ENCODE measurements at regions not wholly inside any gene's neighbourhood (a gene's known extent, or its start where the extent isn't known, plus 50 kb on each side); places are given as distances from the start of the nearest gene placed in this dataset.
A peak's percentile ranks its signal among the peaks of the same experiment; 100 is the strongest.

DNA sequence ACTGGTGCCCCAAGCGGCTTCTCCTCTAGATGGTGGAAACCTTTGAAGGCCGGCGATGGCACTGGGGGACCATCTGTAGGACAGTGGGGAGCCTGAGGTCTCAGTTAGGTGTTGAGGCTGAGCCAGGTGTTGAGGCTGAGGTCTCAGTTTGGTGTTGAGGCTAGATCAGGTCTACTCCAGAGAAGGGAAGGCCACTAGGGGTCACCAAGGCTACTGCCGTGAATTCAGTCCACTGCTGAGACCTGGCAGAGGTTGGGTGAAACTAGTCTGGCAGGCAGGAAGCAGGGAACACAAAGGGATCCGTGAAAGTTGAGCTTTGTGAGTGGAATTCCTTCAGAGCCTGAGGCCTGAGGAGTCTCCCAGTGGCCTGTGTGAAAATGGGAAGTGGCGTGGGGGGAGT, 123.8 kb upstream of the FGF3 start:
- Mint-ChIP-seq H3K4me3 (ENCODE audit: low read depth, unreplicated experiment) (no peak overlapping the region), H3K36me3 (ENCODE audit: insufficient read depth, unreplicated experiment) (peaks cover 4% of the 10 kb centered on the region), H3K27me3 (ENCODE audit: unreplicated experiment) (no peaks in the 10 kb centered on the region), H3K9me3 (ENCODE audit: low read depth, unreplicated experiment) (no peaks in the 10 kb centered on the region), H3K27ac (ENCODE audit: unreplicated experiment) (peak overlapping the region; percentile 48), H3K4me1 (ENCODE audit: low read depth, unreplicated experiment) (peaks cover 9% of the 10 kb centered on the region)
- intact Hi-C loops (cut with micrococcal nuclease; ENCODE audit: unreplicated experiment): loop anchor here (10.0 kb wide), 1 partner anchor 142 kb away; no protein-coding TSS in a partner anchor
- BruUV-seq (replicated peaks): no TSS peak
- DNase-seq: peak; percentile 63
- TF ChIP-seq, protein P1, sequence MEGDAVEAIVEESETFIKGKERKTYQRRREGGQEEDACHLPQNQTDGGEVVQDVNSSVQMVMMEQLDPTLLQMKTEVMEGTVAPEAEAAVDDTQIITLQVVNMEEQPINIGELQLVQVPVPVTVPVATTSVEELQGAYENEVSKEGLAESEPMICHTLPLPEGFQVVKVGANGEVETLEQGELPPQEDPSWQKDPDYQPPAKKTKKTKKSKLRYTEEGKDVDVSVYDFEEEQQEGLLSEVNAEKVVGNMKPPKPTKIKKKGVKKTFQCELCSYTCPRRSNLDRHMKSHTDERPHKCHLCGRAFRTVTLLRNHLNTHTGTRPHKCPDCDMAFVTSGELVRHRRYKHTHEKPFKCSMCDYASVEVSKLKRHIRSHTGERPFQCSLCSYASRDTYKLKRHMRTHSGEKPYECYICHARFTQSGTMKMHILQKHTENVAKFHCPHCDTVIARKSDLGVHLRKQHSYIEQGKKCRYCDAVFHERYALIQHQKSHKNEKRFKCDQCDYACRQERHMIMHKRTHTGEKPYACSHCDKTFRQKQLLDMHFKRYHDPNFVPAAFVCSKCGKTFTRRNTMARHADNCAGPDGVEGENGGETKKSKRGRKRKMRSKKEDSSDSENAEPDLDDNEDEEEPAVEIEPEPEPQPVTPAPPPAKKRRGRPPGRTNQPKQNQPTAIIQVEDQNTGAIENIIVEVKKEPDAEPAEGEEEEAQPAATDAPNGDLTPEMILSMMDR (IDR thresholded peaks at IDR 0.05; ENCODE audit: unreplicated experiment): peak; percentile 27
- CTCF ChIA-PET: interaction anchor here (1.0 kb wide), 1 partner anchor 253 kb away, joined by 4 read pairs; no protein-coding TSS in a partner anchor

DNA sequence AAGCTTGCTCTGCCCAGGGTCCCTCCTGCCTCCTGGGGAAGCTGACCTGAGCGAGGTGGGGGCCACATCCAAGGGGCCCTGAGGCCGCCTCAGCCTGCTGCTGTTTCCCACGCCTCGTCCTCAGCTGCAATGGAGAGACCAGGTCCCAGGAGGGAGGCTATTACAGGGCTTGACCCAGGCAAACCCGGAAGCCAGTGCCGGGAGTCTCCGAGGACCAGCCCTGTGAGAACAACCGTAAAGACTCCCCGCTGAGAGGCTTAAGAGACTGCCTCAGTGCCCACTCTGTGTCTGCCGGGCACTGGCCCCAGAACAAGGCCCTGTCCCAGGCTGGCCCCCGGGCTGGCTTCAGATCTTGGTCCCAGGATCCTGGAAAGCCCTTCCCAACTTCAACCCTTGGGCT, 124.3 kb upstream of the FGF3 start:
- intact Hi-C loops (cut with micrococcal nuclease; ENCODE audit: unreplicated experiment): loop anchor here (10.0 kb wide), 1 partner anchor 141 kb away; no protein-coding TSS in a partner anchor
- CTCF ChIA-PET: interaction anchor here (1.0 kb wide), 1 partner anchor 253 kb away, joined by 4 read pairs; no protein-coding TSS in a partner anchor
- Mint-ChIP-seq H3K4me1 (ENCODE audit: low read depth, unreplicated experiment) (peaks cover 9% of the 10 kb centered on the region), H3K36me3 (ENCODE audit: insufficient read depth, unreplicated experiment) (peaks cover 8% of the 10 kb centered on the region), H3K9me3 (ENCODE audit: low read depth, unreplicated experiment) (no peaks in the 10 kb centered on the region), H3K27me3 (ENCODE audit: unreplicated experiment) (no peaks in the 10 kb centered on the region), H3K27ac (ENCODE audit: unreplicated experiment) (peak overlapping the region; percentile 48), H3K4me3 (ENCODE audit: low read depth, unreplicated experiment) (no peak overlapping the region)
- no TSS peak for BruUV-seq (replicated peaks)
- DNase-seq: no peak
- TF ChIP-seq, protein P1 (IDR thresholded peaks at IDR 0.05; ENCODE audit: unreplicated experiment): no peak

DNA sequence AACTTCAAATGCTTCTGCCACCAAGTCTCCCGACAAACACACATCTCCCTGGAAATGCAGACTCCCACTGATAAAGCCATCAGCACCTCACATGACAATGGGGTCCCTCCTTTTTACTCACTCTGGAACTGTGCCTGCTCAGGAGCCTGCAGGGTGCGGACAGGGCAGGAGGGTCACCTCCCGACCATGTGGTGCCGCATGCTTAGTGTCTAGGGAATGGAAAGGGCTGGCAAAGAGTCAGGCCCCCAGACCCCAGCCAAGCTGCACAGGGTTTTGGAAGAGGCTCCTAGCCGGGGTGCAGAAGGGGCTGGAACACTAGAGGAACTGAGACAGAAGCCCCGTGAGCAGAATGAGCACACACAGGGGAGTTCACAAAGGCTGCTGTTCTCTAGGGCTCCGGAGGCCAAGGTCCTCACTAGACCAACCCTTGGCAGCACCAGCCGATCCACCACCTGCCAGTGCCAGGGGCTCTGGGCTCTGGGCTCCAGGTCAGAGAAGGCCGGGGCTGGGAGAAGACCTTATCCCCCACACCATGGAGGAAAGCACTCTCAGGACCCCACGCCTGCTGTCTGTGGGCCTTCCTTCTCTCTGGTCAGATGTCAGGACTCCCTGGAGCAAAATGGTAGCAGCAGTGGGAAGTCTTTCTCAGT, 125.1 kb upstream of the FGF3 start:
- no peak overlapping the region for H3K4me3 Mint-ChIP-seq (ENCODE audit: low read depth, unreplicated experiment)
- CTCF ChIA-PET: no interaction called here
- peaks cover 13% of the 10 kb centered on the region for H3K36me3 Mint-ChIP-seq (ENCODE audit: insufficient read depth, unreplicated experiment)
- BruUV-seq (replicated peaks): no TSS peak
- H3K9me3 Mint-ChIP-seq (ENCODE audit: low read depth, unreplicated experiment): no peaks in the 10 kb centered on the region
- no peak overlapping the region for H3K27ac Mint-ChIP-seq (ENCODE audit: unreplicated experiment)
- TF ChIP-seq, protein P1 (IDR thresholded peaks at IDR 0.05; ENCODE audit: unreplicated experiment): no peak
- H3K27me3 Mint-ChIP-seq (ENCODE audit: unreplicated experiment): no peaks in the 10 kb centered on the region
- no peak for DNase-seq
- peaks cover 9% of the 10 kb centered on the region for H3K4me1 Mint-ChIP-seq (ENCODE audit: low read depth, unreplicated experiment)
- intact Hi-C loops (cut with micrococcal nuclease; ENCODE audit: unreplicated experiment): loop anchor here (10.0 kb wide), 1 partner anchor 141 kb away; no protein-coding TSS in a partner anchor

DNA sequence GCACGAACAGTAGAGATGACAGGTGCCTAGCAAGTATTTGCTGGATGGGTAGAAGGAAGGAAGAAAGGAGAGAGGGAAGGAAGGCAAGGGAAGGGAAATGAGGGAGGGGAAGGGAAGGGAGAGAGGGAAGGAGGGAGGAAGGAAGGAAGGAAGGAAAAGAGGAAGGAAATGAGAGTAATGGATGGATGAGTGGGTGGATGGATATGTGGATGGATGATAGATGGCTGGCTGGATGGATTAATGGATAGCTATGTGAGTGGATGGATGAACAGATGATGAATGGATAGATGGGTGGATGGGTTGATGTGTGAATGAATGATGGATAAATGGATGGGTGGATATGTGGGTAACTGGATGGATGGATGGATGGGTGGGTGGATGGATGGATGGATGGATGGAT, 125.9 kb upstream of the FGF3 start:
- DNase-seq: no peak
- H3K4me3 Mint-ChIP-seq (ENCODE audit: low read depth, unreplicated experiment): no peak overlapping the region
- intact Hi-C loops (cut with micrococcal nuclease; ENCODE audit: unreplicated experiment): loop anchor here (10.0 kb wide), 1 partner anchor 140 kb away; no protein-coding TSS in a partner anchor
- CTCF ChIA-PET: interaction anchor here (0.7 kb wide), 1 partner anchor 190 kb away, joined by 3 read pairs; no protein-coding TSS in a partner anchor
- no TSS peak for BruUV-seq (replicated peaks)
- TF ChIP-seq, protein P1 (IDR thresholded peaks at IDR 0.05; ENCODE audit: unreplicated experiment): no peak
- no peaks in the 10 kb centered on the region for H3K9me3 Mint-ChIP-seq (ENCODE audit: low read depth, unreplicated experiment)
- peaks cover 18% of the 10 kb centered on the region for H3K36me3 Mint-ChIP-seq (ENCODE audit: insufficient read depth, unreplicated experiment)
- no peaks in the 10 kb centered on the region for H3K27me3 Mint-ChIP-seq (ENCODE audit: unreplicated experiment)
- H3K4me1 Mint-ChIP-seq (ENCODE audit: low read depth, unreplicated experiment): peaks cover 9% of the 10 kb centered on the region
- H3K27ac Mint-ChIP-seq (ENCODE audit: unreplicated experiment): no peak overlapping the region
